ENCODE measurements at regions not wholly inside any gene's neighbourhood (a gene's known extent, or its start where the extent isn't known, plus 50 kb on each side); places are given as distances from the start of the nearest gene placed in this dataset.

- Histone ChIP-seq H3K9ac (ENCODE audit: insufficient read depth, low read depth, low read length) (no peak overlapping the region), H3K4me1 (ENCODE audit: insufficient read depth, low read length) (peaks cover 7% of the 10 kb centered on the region; the same call in 1 of the 2 replicates), H3K9me3 (ENCODE audit: low read length) (no peaks in the 10 kb centered on the region), H3K27me3 (ENCODE audit: control insufficient read depth in 1 of 2, insufficient read depth in 2 of 2, low read length in 2 of 2) (no peaks in the 10 kb centered on the region), H3K79me2 (ENCODE audit: insufficient read depth, low read length) (no peaks in the 10 kb centered on the region), H3K27ac (ENCODE audit: extremely low read length, insufficient read depth, low read length) (no peak overlapping the region), H3K36me3 (replicated peaks in 1 of 2; ENCODE audit: control insufficient read depth in 1 of 2, insufficient read depth in 2 of 2, low read length in 2 of 2) (no peaks in the 10 kb centered on the region), H4K20me1 (ENCODE audit: insufficient read depth, low read length) (no peaks in the 10 kb centered on the region), H3K4me3 (replicated peaks in 1 of 3; ENCODE audit: insufficient read depth in 1 of 3, low read depth in 2 of 3, low read length in 3 of 3) (no peak overlapping the region), H2AFZ (ENCODE audit: low read length) (no peak overlapping the region), H3K4me2 (ENCODE audit: low read depth, low read length) (no peak overlapping the region)
- no peak for FAIRE-seq
- intact Hi-C loops (cut with micrococcal nuclease; ENCODE audit: unreplicated experiment) = no loop called here
- ChIA-PET CTCF (ENCODE audit: low intra/inter-chr PET ratio, low total read pairs) (no interaction called here), POLR2A (no interaction called here)
- WGBS (ENCODE audit: low lambda C conversion rate) = 91% methylated on average over 3 of the region's 3 CpGs
- no peak for ATAC-seq
- no TSS peak for BruUV-seq (replicated peaks)
- no peak for DNase-seq (ENCODE audit: low spot score)
- in situ Hi-C loops (cut with HindIII; ENCODE audit: extremely low pct_ligation_motif_present, low pct_unique_long_range_greater_than_20kb) = no loop called here
- TF ChIP-seq ZNF800 (CRISPR knock-in tag; IDR thresholded peaks at IDR 0.05) (no peak), MAFF (IDR thresholded peaks at IDR 0.05; ENCODE audit: low read depth, low read length) (peak; percentile 89), ZNF629 (CRISPR knock-in tag; conservative IDR thresholded peaks at IDR 0.05) (peak; percentile 47; the same call in 1 of the 2 replicates), ZNF407 (CRISPR knock-in tag; IDR thresholded peaks at IDR 0.05; ENCODE audit: not compliant biosample characterization) (no peak), NFE2L2 (IDR thresholded peaks at IDR 0.05; ENCODE audit: low read length) (peak; percentile 65), MAFK (conservative IDR thresholded peaks at IDR 0.05 in 1 of 2, IDR thresholded peaks at IDR 0.05 in 1 of 2; ENCODE audit: low read length in 2 of 2) (peak; percentile 75 to 92), PRDM15 (CRISPR knock-in tag; IDR thresholded peaks at IDR 0.05) (no peak)
Observed at GRCh38 chr4:13208558-13209193, 275.5 kb downstream of the RAB28 start.

Measured in HepG2 (cell line).